ENCODE measurements at regions not wholly inside any gene's neighbourhood (a gene's known extent, or its start where the extent isn't known, plus 50 kb on each side); places are given as distances from the start of the nearest gene placed in this dataset.

- no peak for DNase-seq (ENCODE audit: low spot score)
- TF ChIP-seq REST (IDR thresholded peaks at IDR 0.05) (no peak), FOXA1 (IDR thresholded peaks at IDR 0.05) (no peak), TAF1 (conservative IDR thresholded peaks at IDR 0.05) (no peak), ATF3 (IDR thresholded peaks at IDR 0.05) (no peak), JUND (IDR thresholded peaks at IDR 0.05) (no peak), RAD21 (IDR thresholded peaks at IDR 0.05) (no peak), HNF4G (IDR thresholded peaks at IDR 0.05) (no peak), RXRA (IDR thresholded peaks at IDR 0.05) (no peak), SP1 (IDR thresholded peaks at IDR 0.05) (no peak), CTCF (IDR thresholded peaks at IDR 0.05; ENCODE audit: low read depth, low read length, missing input control) (no peak), MAX (IDR thresholded peaks at IDR 0.05) (no peak), ZBTB33 (IDR thresholded peaks at IDR 0.05) (no peak), GABPA (IDR thresholded peaks at IDR 0.05 in 1 of 2, conservative IDR thresholded peaks at IDR 0.05 in 1 of 2) (no peak), EGR1 (IDR thresholded peaks at IDR 0.05; ENCODE audit: low read depth in 2 of 2) (no peak), YY1 (IDR thresholded peaks at IDR 0.05) (no peak), FOXA2 (IDR thresholded peaks at IDR 0.05) (no peak), HNF4A (conservative IDR thresholded peaks at IDR 0.05) (no peak), NR2F2 (IDR thresholded peaks at IDR 0.05) (no peak)
- Histone ChIP-seq H3K9ac (ENCODE audit: low read depth in 1 of 2, low read length in 2 of 2) (no peak overlapping the region), H3K4me3 (ENCODE audit: low read depth in 1 of 3, low read length in 3 of 3) (no peak overlapping the region), H3K4me1 (ENCODE audit: control insufficient read depth in 4 of 4, insufficient read depth in 4 of 4, low read length in 3 of 4) (no peaks in the 10 kb centered on the region), H3K9me3 (ENCODE audit: control insufficient read depth in 4 of 4, low read length in 3 of 4) (peaks cover 0 to 3% (median 0%) of the 10 kb centered on the region in 4 donors), H3K27ac (ENCODE audit: low read depth in 1 of 2, low read length in 2 of 2) (no peak overlapping the region), H3K27me3 (ENCODE audit: control insufficient read depth in 4 of 4, insufficient read depth in 4 of 4, low read length in 3 of 4) (no peaks in the 10 kb centered on the region), H3K36me3 (ENCODE audit: control insufficient read depth in 4 of 4, insufficient read depth in 3 of 4, low read depth in 1 of 4, low read length in 3 of 4) (no peaks in the 10 kb centered on the region)
- 73% methylated on average over 2 of the region's 2 CpGs for WGBS
These were observed 123.4 kb upstream of the CADM2 start for GRCh38 chr3:84835366-84835765.

All from liver (tissue), 8 donors.